Esophagus squamous epithelium (tissue), 5 donors: ENCODE measurements at regions not wholly inside any gene's neighbourhood (a gene's known extent, or its start where the extent isn't known, plus 50 kb on each side); places are given as distances from the start of the nearest gene placed in this dataset.

Source experiments
- DNase-seq: peaks from one replicate; lab custom pipeline; 2025; lab: John Stamatoyannopoulos, UW
- H3K27ac ChIP-seq, 4 donors: fragments of 200-600 bp; sonication (generic); one replicate each; pipeline ENCODE4 v1.5.1; 2016 to 2019; ENCODE audit warnings: mild to moderate bottlenecking in 1 of 4
- H3K27me3 ChIP-seq, 4 donors: fragments of 200-600 bp; sonication (generic); 1 replicate in 3 of 4; 2 replicates in 1 of 4; pipeline versions ENCODE4 v1.5.1 to v1.6.0; 2017 to 2021; ENCODE audit warnings: antibody characterized with exemption in 1 of 4
- H3K36me3 ChIP-seq, 3 donors: fragments of 200-600 bp; sonication (generic); one replicate each; pipeline ENCODE4 v1.5.1; 2016 to 2019
- H3K4me1 ChIP-seq, 3 donors: fragments of 200-600 bp; sonication (generic); one replicate each; pipeline ENCODE4 v1.5.1; 2017 to 2019
- H3K4me3 ChIP-seq, 4 donors: fragments of 200-600 bp; sonication (generic); 1 replicate in 3 of 4; 2 replicates in 1 of 4; pipeline ENCODE4 v1.5.1; 2016 to 2019; ENCODE audit warnings: mild to moderate bottlenecking in 2 of 4, moderate library complexity in 1 of 4
- H3K9me3 ChIP-seq, 3 donors: fragments of 200-600 bp; sonication (generic); one replicate each; pipeline ENCODE4 v1.5.1; 2016 to 2019
- CTCF ChIP-seq, 6 experiments: fragments of 450-650 bp in 4 of 6; fragments of 200-600 bp in 2 of 6; sonication (generic) in 2 of 6; IDR thresholded peaks; one replicate each; pipeline ENCODE4 v1.5.1; 2016 to 2019; ENCODE audit warnings: antibody characterized with exemption in 6 of 6, mild to moderate bottlenecking in 4 of 6, moderate library complexity in 4 of 6
- POLR2A ChIP-seq, 4 donors: fragments of 450-650 bp; IDR thresholded peaks; one replicate each; pipeline ENCODE4 v1.6.1; 2017; ENCODE audit warnings: antibody characterized with exemption in 4 of 4, mild to moderate bottlenecking in 4 of 4, moderate library complexity in 3 of 4
- WGBS, 2 donors: methylation state at CpG; one replicate each; pipeline ENCODE4 v1.1.5; 2018; 5-methylcytosine and 5-hydroxymethylcytosine counted together
- intact Hi-C: fragments of 100-400 bp; cut with DNase I; formaldehyde crosslinking; loops from one replicate; pipeline ENCODE4 v1.15.0; 2022
- donor health status: DM: yes; HTN: yes; CAD: no.

DNA sequence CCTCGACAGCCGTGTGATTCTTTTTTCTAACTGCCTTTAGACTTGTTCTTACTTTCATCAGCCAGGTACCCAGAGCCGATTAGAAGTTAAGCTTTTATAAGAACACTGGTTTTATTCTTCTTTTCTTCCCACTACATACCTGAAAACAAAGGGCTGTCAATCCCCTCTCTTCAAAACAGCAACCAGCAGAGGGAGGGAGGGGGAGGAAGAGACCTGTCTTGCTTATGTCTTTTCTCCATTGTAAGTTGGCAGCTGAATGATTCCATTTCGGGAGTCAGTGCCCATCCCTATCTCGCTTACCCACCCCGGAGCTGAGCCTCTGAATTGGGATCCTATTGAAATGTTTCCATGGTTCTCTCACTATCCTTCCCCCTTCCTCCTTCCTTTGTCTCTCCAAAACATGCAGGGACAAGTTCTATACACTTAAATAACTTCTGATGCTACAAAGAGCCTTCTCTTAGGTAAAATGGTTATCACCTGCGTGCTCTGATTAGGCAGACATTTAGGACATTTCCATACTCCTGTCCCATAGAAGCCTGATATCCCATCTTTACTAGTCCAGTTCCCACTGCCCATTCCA is 83.9 kb upstream of the WWC1 start:
- H3K4me1 ChIP-seq, result no peaks in the 10 kb centered on the region
- WGBS, 2 donors, result 48 to 49% methylated on average over 7 of the region's 7 CpGs
- intact Hi-C loops, result no loop called here
- no peak for DNase-seq
- no peak overlapping the region for H3K27ac ChIP-seq
- H3K4me3 ChIP-seq, result no peak overlapping the region
- H3K36me3 ChIP-seq, result no peaks in the 10 kb centered on the region
- H3K9me3 ChIP-seq, result no peaks in the 10 kb centered on the region
- TF ChIP-seq CTCF (IDR thresholded peaks at IDR 0.05) (no peak), POLR2A (IDR thresholded peaks at IDR 0.05) (no peak)
- H3K27me3 ChIP-seq, result no peaks in the 10 kb centered on the region

DNA sequence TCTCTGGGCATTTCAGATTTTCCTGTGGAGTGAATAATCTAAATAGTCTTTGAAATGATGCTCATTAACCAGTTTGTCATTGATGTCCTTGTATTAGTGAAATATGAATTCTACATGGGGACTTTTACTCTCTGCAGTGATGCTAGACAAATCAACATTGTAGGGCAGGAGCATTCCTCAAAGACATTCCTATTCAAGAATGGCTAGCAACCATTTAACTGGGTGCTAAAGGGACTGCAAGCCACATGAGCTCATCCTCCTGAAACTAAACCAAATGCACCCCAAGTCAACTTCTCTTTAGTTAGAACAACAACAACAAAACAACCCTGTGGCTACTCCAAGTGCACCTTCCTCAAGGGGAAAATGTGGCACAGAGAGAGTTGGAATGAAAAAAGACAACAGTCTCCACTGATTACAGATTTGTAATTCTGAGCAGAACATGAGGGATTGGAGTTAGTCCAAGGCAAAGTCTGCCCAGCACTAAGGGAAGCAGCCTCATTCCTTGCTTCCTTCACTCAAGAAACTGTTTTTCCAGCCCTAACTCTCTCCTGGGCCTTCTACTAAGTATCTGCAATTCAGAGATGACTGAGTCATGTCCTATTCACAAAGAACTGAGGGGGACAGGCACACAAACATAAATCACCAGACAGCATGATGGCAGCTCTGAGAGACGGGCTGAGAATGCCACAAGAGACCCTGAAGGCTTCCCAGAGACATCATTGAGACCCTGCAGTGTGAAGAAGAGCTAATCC is 82.0 kb upstream of the WWC1 start:
- Histone ChIP-seq H3K4me1 (no peaks in the 10 kb centered on the region), H3K27me3 (no peaks in the 10 kb centered on the region), H3K27ac (no peak overlapping the region), H3K36me3 (no peaks in the 10 kb centered on the region), H3K4me3 (no peak overlapping the region), H3K9me3 (no peaks in the 10 kb centered on the region)
- 50 to 67% methylated on average over 1 of the region's 1 CpG for WGBS, 2 donors
- intact Hi-C loops, result no loop called here
- TF ChIP-seq CTCF (IDR thresholded peaks at IDR 0.05) (no peak), POLR2A (IDR thresholded peaks at IDR 0.05) (no peak)
- DNase-seq, result no peak

- no peaks in the 10 kb centered on the region for H3K9me3 ChIP-seq
- no peak for DNase-seq
- intact Hi-C loops, result no loop called here
- no peak for TF ChIP-seq CTCF (IDR thresholded peaks at IDR 0.05)
- TF ChIP-seq POLR2A (IDR thresholded peaks at IDR 0.05), result no peak
- H3K27ac ChIP-seq, result no peak overlapping the region
- H3K27me3 ChIP-seq, result no peaks in the 10 kb centered on the region
- H3K36me3 ChIP-seq, result no peaks in the 10 kb centered on the region
- H3K4me3 ChIP-seq, result no peak overlapping the region
- no peaks in the 10 kb centered on the region for H3K4me1 ChIP-seq
- WGBS, 2 donors, result 76 to 80% methylated on average over 3 of the region's 3 CpGs
These were observed 81.4 kb upstream of the WWC1 start for GRCh38 chr5:168209997-168210396.

DNA sequence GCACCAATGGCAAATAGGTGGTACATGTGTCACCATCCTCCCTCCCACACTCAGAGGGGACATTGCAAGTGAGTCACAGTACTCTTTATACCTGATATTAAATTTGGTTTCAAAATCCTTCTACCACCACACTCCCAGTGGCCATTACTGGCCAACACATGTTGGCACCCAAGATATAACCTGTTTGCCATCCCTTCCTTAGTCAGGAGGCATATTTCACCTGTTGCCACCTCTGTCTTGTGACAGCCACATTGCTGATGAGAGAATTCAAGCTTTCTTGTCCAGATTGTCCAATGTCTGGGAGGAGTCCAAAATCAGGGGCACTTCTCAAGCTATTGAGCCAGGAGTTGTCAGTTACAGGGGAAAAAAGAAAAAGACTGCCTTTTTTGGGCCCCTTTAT is 80.2 kb upstream of the WWC1 start:
- Histone ChIP-seq H3K4me1 (no peaks in the 10 kb centered on the region), H3K27ac (no peak overlapping the region), H3K4me3 (no peak overlapping the region), H3K36me3 (no peaks in the 10 kb centered on the region), H3K27me3 (no peaks in the 10 kb centered on the region), H3K9me3 (no peaks in the 10 kb centered on the region)
- no peak for DNase-seq
- intact Hi-C loops, result no loop called here
- no peak for TF ChIP-seq CTCF (IDR thresholded peaks at IDR 0.05)
- no peak for TF ChIP-seq POLR2A (IDR thresholded peaks at IDR 0.05)

DNA sequence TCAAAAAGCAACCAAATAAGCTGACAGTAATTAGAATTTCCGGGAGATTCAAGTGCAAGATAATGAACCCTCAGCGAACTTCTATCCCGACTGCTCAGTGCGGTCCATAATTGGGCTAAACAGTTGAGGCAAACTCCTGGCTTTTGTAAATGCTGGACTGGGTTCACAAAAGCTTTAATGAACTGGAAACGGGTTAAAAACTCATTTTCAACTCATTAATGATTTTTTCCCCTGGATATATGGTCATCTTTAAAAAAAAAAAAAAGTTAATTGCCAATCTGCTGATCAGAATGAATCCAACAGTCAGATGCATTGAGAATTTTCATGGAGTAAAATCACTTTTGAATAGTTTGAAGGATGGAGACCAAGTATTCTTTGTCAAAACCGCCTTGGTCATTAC is 79.5 kb upstream of the WWC1 start:
- no peaks in the 10 kb centered on the region for H3K36me3 ChIP-seq
- no peaks in the 10 kb centered on the region for H3K27me3 ChIP-seq
- no peak for TF ChIP-seq POLR2A (IDR thresholded peaks at IDR 0.05)
- no peak for TF ChIP-seq CTCF (IDR thresholded peaks at IDR 0.05)
- H3K27ac ChIP-seq, result no peak overlapping the region
- H3K9me3 ChIP-seq, result no peaks in the 10 kb centered on the region
- DNase-seq, result no peak
- intact Hi-C loops, result no loop called here
- 84 to 96% methylated on average over 6 of the region's 6 CpGs for WGBS, 2 donors
- no peak overlapping the region for H3K4me3 ChIP-seq
- no peaks in the 10 kb centered on the region for H3K4me1 ChIP-seq
